CD14-positive monocyte (primary cell): ENCODE measurements at regions not wholly inside any gene's neighbourhood (a gene's known extent, or its start where the extent isn't known, plus 50 kb on each side); places are given as distances from the start of the nearest gene placed in this dataset.

Experiments
- DNase-seq, 3 donors: peaks; one replicate each; pipeline ENCODE4 v3.0.0-alpha.2; 2011 to 2022
- H2AFZ ChIP-seq: 2 replicates; pipeline ENCODE4 v1.6.0; 2012; ENCODE audit warnings: mild to moderate bottlenecking, low read depth, low read length, inconsistent platforms; ENCODE audit not compliant: insufficient read depth, poor library complexity, severe bottlenecking
- H3K27ac ChIP-seq, 2 donors: 1 replicate in 1 of 2; 2 replicates in 1 of 2; pipeline ENCODE4 v1.5.1; 2012 to 2013; ENCODE audit warnings: low read length in 2 of 2, control low read depth in 1 of 2, inconsistent platforms in 1 of 2, low read depth in 1 of 2, mild to moderate bottlenecking in 1 of 2
- H3K27me3 ChIP-seq, 2 donors: one replicate each; pipeline versions ENCODE4 v1.6.0 to v1.6.1; 2011 to 2013; ENCODE audit warnings: low read length in 2 of 2; ENCODE audit not compliant: control insufficient read depth in 2 of 2, insufficient read depth in 2 of 2
- H3K36me3 ChIP-seq, 2 donors: replicated peaks in 1 of 2; 1 replicate in 1 of 2; 2 replicates in 1 of 2; pipeline versions ENCODE4 v1.5.1 to v1.6.1; 2012 to 2013; ENCODE audit warnings: low read length in 2 of 2, control low read depth in 1 of 2, inconsistent platforms in 1 of 2, mild to moderate bottlenecking in 1 of 2; ENCODE audit not compliant: insufficient read depth in 2 of 2, control insufficient read depth in 1 of 2
- H3K4me1 ChIP-seq, 2 donors: 1 replicate in 1 of 2; 2 replicates in 1 of 2; pipeline versions ENCODE4 v1.5.1 to v1.6.1; 2012 to 2013; ENCODE audit warnings: low read length in 2 of 2, control low read depth in 1 of 2, inconsistent platforms in 1 of 2, mild to moderate bottlenecking in 1 of 2, moderate library complexity in 1 of 2; ENCODE audit not compliant: insufficient read depth in 2 of 2, control insufficient read depth in 1 of 2
- H3K4me2 ChIP-seq: replicated peaks from 2 replicates; pipeline ENCODE3; 2012; ENCODE audit warnings: low read length, moderate library complexity, mild to moderate bottlenecking; ENCODE audit not compliant: poor library complexity, severe bottlenecking; ENCODE audit errors: extremely low read depth
- H3K4me3 ChIP-seq, 3 experiments: fragments of 200-600 bp in 1 of 3; sonication (generic) in 1 of 3; replicated peaks in 1 of 3; 1 replicate in 2 of 3; 2 replicates in 1 of 3; pipeline ENCODE4 v1.5.1; 2011 to 2013; ENCODE audit warnings: low read length in 3 of 3, mild to moderate bottlenecking in 3 of 3, control low read depth in 2 of 3, low read depth in 2 of 3, inconsistent platforms in 1 of 3, moderate library complexity in 1 of 3
- H3K79me2 ChIP-seq: 2 replicates; pipeline ENCODE4 v1.6.0; 2012; ENCODE audit warnings: mild to moderate bottlenecking, control low read depth, inconsistent platforms, low read length, moderate library complexity; ENCODE audit not compliant: insufficient read depth
- H3K9ac ChIP-seq: 2 replicates; pipeline ENCODE4 v1.6.0; 2017; ENCODE audit warnings: low read length, mild to moderate bottlenecking; ENCODE audit not compliant: insufficient read depth, poor library complexity, severe bottlenecking
- H3K9me3 ChIP-seq, 2 donors: replicated peaks in 1 of 2; 1 replicate in 1 of 2; 2 replicates in 1 of 2; pipeline versions ENCODE4 v1.5.1 to v1.6.1; 2012 to 2013; ENCODE audit warnings: low read length in 2 of 2, control low read depth in 1 of 2; ENCODE audit not compliant: control insufficient read depth in 1 of 2, insufficient read depth in 1 of 2
- H4K20me1 ChIP-seq: 2 replicates; pipeline ENCODE4 v1.6.0; 2012; ENCODE audit warnings: mild to moderate bottlenecking, low read length, control low read depth, moderate library complexity; ENCODE audit not compliant: insufficient read depth
- H3K27ac Mint-ChIP-seq, 7 donors: one replicate each; pipeline ENCODE4 v1.8.0; 2020; ENCODE audit warnings: mild to moderate bottlenecking in 7 of 7, mixed read lengths in 7 of 7, moderate library complexity in 6 of 7, inconsistent platforms in 2 of 7
- H3K27me3 Mint-ChIP-seq, 3 donors: one replicate each; pipeline ENCODE4 v1.8.0; 2021 to 2022; ENCODE audit warnings: low read depth in 3 of 3, mild to moderate bottlenecking in 3 of 3, mixed read lengths in 3 of 3, moderate library complexity in 3 of 3, inconsistent platforms in 1 of 3
- H3K36me3 Mint-ChIP-seq, 2 donors: one replicate each; pipeline ENCODE4 v1.8.0; 2020; ENCODE audit warnings: mixed read lengths in 2 of 2, inconsistent platforms in 1 of 2, mild to moderate bottlenecking in 1 of 2
- H3K4me1 Mint-ChIP-seq: one replicate; pipeline ENCODE4 v1.8.0; 2020; ENCODE audit warnings: mild to moderate bottlenecking, mixed read lengths
- H3K4me3 Mint-ChIP-seq, 2 donors: one replicate each; pipeline ENCODE4 v1.8.0; 2020; ENCODE audit warnings: mild to moderate bottlenecking in 2 of 2, mixed read lengths in 2 of 2, moderate library complexity in 1 of 2
- H3K9me3 Mint-ChIP-seq, 7 donors: one replicate each; pipeline ENCODE4 v1.8.0; 2020 to 2022; ENCODE audit warnings: mixed read lengths in 7 of 7, mild to moderate bottlenecking in 6 of 7, moderate library complexity in 6 of 7, inconsistent platforms in 2 of 7
- CTCF ChIP-seq: fragments of 200-600 bp; IDR thresholded peaks from one replicate; pipeline ENCODE4 v1.8.0; 2022; ENCODE audit warnings: antibody characterized with exemption, mild to moderate bottlenecking
- WGBS: methylation state at CpG from one replicate; pipeline ENCODE4 v1.1.5; 2013; ENCODE audit warnings: missing lambda C conversion rate; ENCODE audit not compliant: insufficient coverage; 5-methylcytosine and 5-hydroxymethylcytosine counted together
- intact Hi-C, 2 donors: fragments of 100-400 bp; cut with micrococcal nuclease; formaldehyde crosslinking; loops; one replicate each; pipeline versions ENCODE4 v1.15.0 to v1.15.1; 2023

- Histone ChIP-seq H2AFZ (no peak overlapping the region), H3K9me3 (no peaks in the 10 kb centered on the region), H3K9ac (no peak overlapping the region), H3K27ac (no peak overlapping the region), H3K79me2 (no peaks in the 10 kb centered on the region), H3K36me3 (no peaks in the 10 kb centered on the region), H3K4me3 (no peak overlapping the region), H3K4me2 (no peak overlapping the region), H4K20me1 (no peaks in the 10 kb centered on the region), H3K4me1 (no peaks in the 10 kb centered on the region), H3K27me3 (no peaks in the 10 kb centered on the region)
- no CpG with 5 or more reads among the region's 6 CpGs for WGBS
- intact Hi-C loops, result no loop called here
- no peak for TF ChIP-seq CTCF
- Mint-ChIP-seq H3K27me3 (peaks cover 2 to 8% (median 7%) of the 10 kb centered on the region in 3 donors), H3K27ac (no peak overlapping the region), H3K36me3 (no peaks in the 10 kb centered on the region), H3K4me1 (no peaks in the 10 kb centered on the region), H3K4me3 (peak overlapping the region in 1 of 2 donors; percentile 3), H3K9me3 (peaks cover 0 to 5% (median 2%) of the 10 kb centered on the region in 7 donors)
- no peak for DNase-seq
These were observed 54.9 kb upstream of the SACS start for GRCh38 chr13:23488442-23488841.

GRCh38 chr13:23496255-23496654 is 62.8 kb upstream of the SACS start:
- Mint-ChIP-seq H3K27me3 (peaks cover 5 to 7% (median 6%) of the 10 kb centered on the region in 3 donors), H3K27ac (no peak overlapping the region), H3K9me3 (peaks cover 0 to 7% (median 0%) of the 10 kb centered on the region in 7 donors), H3K4me3 (no peak overlapping the region), H3K36me3 (no peaks in the 10 kb centered on the region), H3K4me1 (no peaks in the 10 kb centered on the region)
- DNase-seq, result no peak
- no peaks in the 10 kb centered on the region for H3K27me3 ChIP-seq
- no peak overlapping the region for H2AFZ ChIP-seq
- no peak overlapping the region for H3K4me2 ChIP-seq
- no peak overlapping the region for H3K4me3 ChIP-seq
- no peaks in the 10 kb centered on the region for H3K79me2 ChIP-seq
- no peaks in the 10 kb centered on the region for H3K4me1 ChIP-seq
- WGBS, result no CpG with 5 or more reads among the region's 2 CpGs
- no peak overlapping the region for H3K27ac ChIP-seq
- intact Hi-C loops, result no loop called here
- no peaks in the 10 kb centered on the region for H3K36me3 ChIP-seq
- no peak for TF ChIP-seq CTCF
- H3K9me3 ChIP-seq, result no peaks in the 10 kb centered on the region
- H4K20me1 ChIP-seq, result no peaks in the 10 kb centered on the region
- no peak overlapping the region for H3K9ac ChIP-seq
